ENCODE measurements at regions not wholly inside any gene's neighbourhood (a gene's known extent, or its start where the extent isn't known, plus 50 kb on each side); places are given as distances from the start of the nearest gene placed in this dataset.
A peak's percentile ranks its signal among the peaks of the same experiment; 100 is the strongest.

- Histone ChIP-seq H3K4me3 (no peak overlapping the region), H3K9me3 (ENCODE audit: control insufficient read depth in 4 of 4, insufficient read depth in 3 of 4, low read length in 3 of 4) (no peaks in the 10 kb centered on the region), H3K27me3 (ENCODE audit: control insufficient read depth in 3 of 3, insufficient read depth in 3 of 3, low read length in 2 of 3) (no peaks in the 10 kb centered on the region), H3K36me3 (ENCODE audit: control insufficient read depth in 4 of 4, insufficient read depth in 4 of 4, low read length in 4 of 4) (no peaks in the 10 kb centered on the region), H3K9ac (ENCODE audit: insufficient read depth in 1 of 2, low read length in 2 of 2) (no peak overlapping the region), H3K4me1 (ENCODE audit: control insufficient read depth in 5 of 5, insufficient read depth in 5 of 5, low read length in 5 of 5) (no peaks in the 10 kb centered on the region), H3K27ac (ENCODE audit: low read depth in 1 of 2, low read length in 1 of 2) (no peak overlapping the region)
- no peak for TF ChIP-seq CTCF (IDR thresholded peaks at IDR 0.05; ENCODE audit: control extremely low read depth, extremely low read depth)
- ATAC-seq (ENCODE audit: insufficient read depth, low FRiP score) (no peak), DNase-seq (no peak)
- 54 to 66% methylated on average over 7 of the region's 7 CpGs for WGBS, 2 donors
Measured at GRCh38 chr4:43853565-43854264, 594.9 kb downstream of the KCTD8 start.

- H3K36me3 ChIP-seq (ENCODE audit: control insufficient read depth in 4 of 4, insufficient read depth in 4 of 4, low read length in 4 of 4): no peaks in the 10 kb centered on the region
- DNase-seq (peak in 1 of 3 donors; percentile 2), ATAC-seq (ENCODE audit: insufficient read depth, low FRiP score) (no peak)
- no peak for TF ChIP-seq CTCF (IDR thresholded peaks at IDR 0.05; ENCODE audit: control extremely low read depth, extremely low read depth)
- no peak overlapping the region for H3K9ac ChIP-seq (ENCODE audit: insufficient read depth in 1 of 2, low read length in 2 of 2)
- 58 to 81% methylated on average over 2 of the region's 2 CpGs for WGBS, 2 donors
- no peaks in the 10 kb centered on the region for H3K27me3 ChIP-seq (ENCODE audit: control insufficient read depth in 3 of 3, insufficient read depth in 3 of 3, low read length in 2 of 3)
- no peaks in the 10 kb centered on the region for H3K9me3 ChIP-seq (ENCODE audit: control insufficient read depth in 4 of 4, insufficient read depth in 3 of 4, low read length in 3 of 4)
- H3K4me3 ChIP-seq: no peak overlapping the region
- no peaks in the 10 kb centered on the region for H3K4me1 ChIP-seq (ENCODE audit: control insufficient read depth in 5 of 5, insufficient read depth in 5 of 5, low read length in 5 of 5)
- H3K27ac ChIP-seq (ENCODE audit: low read depth in 1 of 2, low read length in 1 of 2): no peak overlapping the region
Measured at GRCh38 chr4:43855283-43855682, 593.3 kb downstream of the KCTD8 start.

GRCh38 chr4:43864616-43865146 is 583.9 kb downstream of the KCTD8 start:
- ATAC-seq (ENCODE audit: insufficient read depth, low FRiP score): no peak
- Histone ChIP-seq H3K27me3 (ENCODE audit: control insufficient read depth in 3 of 3, insufficient read depth in 3 of 3, low read length in 2 of 3) (no peaks in the 10 kb centered on the region), H3K36me3 (ENCODE audit: control insufficient read depth in 4 of 4, insufficient read depth in 4 of 4, low read length in 4 of 4) (no peaks in the 10 kb centered on the region), H3K9ac (ENCODE audit: insufficient read depth in 1 of 2, low read length in 2 of 2) (no peak overlapping the region), H3K27ac (ENCODE audit: low read depth in 1 of 2, low read length in 1 of 2) (no peak overlapping the region), H3K4me3 (no peak overlapping the region), H3K9me3 (ENCODE audit: control insufficient read depth in 4 of 4, insufficient read depth in 3 of 4, low read length in 3 of 4) (peaks cover 0 to 2% (median 0%) of the 10 kb centered on the region in 4 donors), H3K4me1 (ENCODE audit: control insufficient read depth in 5 of 5, insufficient read depth in 5 of 5, low read length in 5 of 5) (no peaks in the 10 kb centered on the region)
- DNase-seq: no peak
- TF ChIP-seq CTCF (IDR thresholded peaks at IDR 0.05; ENCODE audit: control extremely low read depth, extremely low read depth): no peak
- WGBS, 2 donors: 79 to 86% methylated on average over 5 of the region's 5 CpGs

Measured in lung (tissue), 11 donors.